ENCODE measurements at regions not wholly inside any gene's neighbourhood (a gene's known extent, or its start where the extent isn't known, plus 50 kb on each side); places are given as distances from the start of the nearest gene placed in this dataset.

DNA sequence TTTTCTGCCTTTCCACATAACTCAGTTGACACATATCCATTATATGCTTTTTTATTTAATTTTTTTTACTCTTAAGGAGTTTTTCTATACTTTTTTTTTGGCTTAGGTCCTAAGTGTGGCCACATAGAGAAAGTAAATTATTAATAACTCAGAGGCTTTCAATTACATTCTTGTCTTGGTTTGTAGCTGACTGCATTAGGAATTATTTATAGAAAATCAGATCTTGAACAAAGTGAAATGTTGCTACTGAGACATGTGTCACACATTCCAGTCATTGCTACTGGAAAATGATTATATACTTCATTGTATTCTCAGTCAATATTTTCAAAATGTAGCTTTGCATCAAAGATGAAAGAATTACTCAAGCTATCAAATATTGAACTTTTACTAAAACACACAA, 1277.9 kb downstream of the CDY2B start:
- Mint-ChIP-seq H3K9me3 (ENCODE audit: unreplicated experiment) (no peaks in the 10 kb centered on the region), H3K4me3 (ENCODE audit: unreplicated experiment) (no peak overlapping the region), H3K27ac (ENCODE audit: unreplicated experiment) (no peak overlapping the region), H3K36me3 (ENCODE audit: low read depth, unreplicated experiment) (no peaks in the 10 kb centered on the region), H3K4me1 (ENCODE audit: unreplicated experiment) (no peaks in the 10 kb centered on the region), H3K27me3 (ENCODE audit: unreplicated experiment) (no peaks in the 10 kb centered on the region)
- no peak for DNase-seq (ENCODE audit: low spot score)
- TF ChIP-seq, protein P1, sequence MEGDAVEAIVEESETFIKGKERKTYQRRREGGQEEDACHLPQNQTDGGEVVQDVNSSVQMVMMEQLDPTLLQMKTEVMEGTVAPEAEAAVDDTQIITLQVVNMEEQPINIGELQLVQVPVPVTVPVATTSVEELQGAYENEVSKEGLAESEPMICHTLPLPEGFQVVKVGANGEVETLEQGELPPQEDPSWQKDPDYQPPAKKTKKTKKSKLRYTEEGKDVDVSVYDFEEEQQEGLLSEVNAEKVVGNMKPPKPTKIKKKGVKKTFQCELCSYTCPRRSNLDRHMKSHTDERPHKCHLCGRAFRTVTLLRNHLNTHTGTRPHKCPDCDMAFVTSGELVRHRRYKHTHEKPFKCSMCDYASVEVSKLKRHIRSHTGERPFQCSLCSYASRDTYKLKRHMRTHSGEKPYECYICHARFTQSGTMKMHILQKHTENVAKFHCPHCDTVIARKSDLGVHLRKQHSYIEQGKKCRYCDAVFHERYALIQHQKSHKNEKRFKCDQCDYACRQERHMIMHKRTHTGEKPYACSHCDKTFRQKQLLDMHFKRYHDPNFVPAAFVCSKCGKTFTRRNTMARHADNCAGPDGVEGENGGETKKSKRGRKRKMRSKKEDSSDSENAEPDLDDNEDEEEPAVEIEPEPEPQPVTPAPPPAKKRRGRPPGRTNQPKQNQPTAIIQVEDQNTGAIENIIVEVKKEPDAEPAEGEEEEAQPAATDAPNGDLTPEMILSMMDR (IDR thresholded peaks at IDR 0.05; ENCODE audit: unreplicated experiment) = no peak

DNA sequence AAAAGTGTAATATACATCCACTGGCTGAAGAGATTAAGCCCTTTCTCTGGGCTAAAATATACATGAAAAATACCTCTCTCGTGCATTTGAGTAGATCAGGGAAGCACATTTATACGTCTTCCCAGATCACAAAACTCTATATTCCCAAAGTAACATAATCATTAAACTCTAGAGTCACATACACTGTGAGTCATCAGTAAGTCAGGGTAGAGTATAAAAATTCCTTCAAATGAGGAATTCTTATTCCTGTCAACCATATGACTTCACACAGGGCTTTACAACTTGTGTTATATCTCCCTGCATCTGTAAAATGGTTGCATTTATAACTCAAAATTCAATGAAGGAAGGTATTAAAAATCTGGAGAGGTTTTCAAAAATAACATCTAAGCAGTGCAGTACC, 1278.4 kb downstream of the CDY2B start:
- Mint-ChIP-seq H3K4me1 (ENCODE audit: unreplicated experiment) (no peaks in the 10 kb centered on the region), H3K36me3 (ENCODE audit: low read depth, unreplicated experiment) (no peaks in the 10 kb centered on the region), H3K9me3 (ENCODE audit: unreplicated experiment) (no peaks in the 10 kb centered on the region), H3K4me3 (ENCODE audit: unreplicated experiment) (no peak overlapping the region), H3K27me3 (ENCODE audit: unreplicated experiment) (no peaks in the 10 kb centered on the region), H3K27ac (ENCODE audit: unreplicated experiment) (no peak overlapping the region)
- no peak for DNase-seq (ENCODE audit: low spot score)
- TF ChIP-seq, protein P1 (IDR thresholded peaks at IDR 0.05; ENCODE audit: unreplicated experiment) = no peak

DNA sequence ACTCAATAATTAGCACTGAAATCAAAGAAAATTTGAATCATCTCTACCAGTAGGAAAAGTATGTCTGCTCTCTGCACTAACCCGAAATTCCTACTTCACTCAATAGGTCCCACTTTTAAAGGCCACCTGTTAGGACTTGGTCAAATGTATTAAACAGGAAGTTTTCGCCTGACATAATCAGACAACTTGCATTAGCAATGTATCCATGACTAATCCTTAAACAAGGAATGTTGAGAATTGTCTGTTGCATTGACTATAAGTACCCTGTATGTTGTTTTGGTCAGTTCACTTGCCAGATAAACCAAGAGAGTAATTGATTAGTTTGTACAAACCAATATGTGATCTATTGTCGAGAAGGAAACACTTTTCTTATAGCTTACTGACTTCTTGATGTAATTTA, 1308.0 kb downstream of the CDY2B start:
- Mint-ChIP-seq H3K27me3 (ENCODE audit: unreplicated experiment) (no peaks in the 10 kb centered on the region), H3K9me3 (ENCODE audit: unreplicated experiment) (no peaks in the 10 kb centered on the region), H3K36me3 (ENCODE audit: low read depth, unreplicated experiment) (no peaks in the 10 kb centered on the region), H3K27ac (ENCODE audit: unreplicated experiment) (no peak overlapping the region), H3K4me3 (ENCODE audit: unreplicated experiment) (no peak overlapping the region), H3K4me1 (ENCODE audit: unreplicated experiment) (no peaks in the 10 kb centered on the region)
- no peak for DNase-seq (ENCODE audit: low spot score)
- TF ChIP-seq, protein P1 (IDR thresholded peaks at IDR 0.05; ENCODE audit: unreplicated experiment) = no peak

DNA sequence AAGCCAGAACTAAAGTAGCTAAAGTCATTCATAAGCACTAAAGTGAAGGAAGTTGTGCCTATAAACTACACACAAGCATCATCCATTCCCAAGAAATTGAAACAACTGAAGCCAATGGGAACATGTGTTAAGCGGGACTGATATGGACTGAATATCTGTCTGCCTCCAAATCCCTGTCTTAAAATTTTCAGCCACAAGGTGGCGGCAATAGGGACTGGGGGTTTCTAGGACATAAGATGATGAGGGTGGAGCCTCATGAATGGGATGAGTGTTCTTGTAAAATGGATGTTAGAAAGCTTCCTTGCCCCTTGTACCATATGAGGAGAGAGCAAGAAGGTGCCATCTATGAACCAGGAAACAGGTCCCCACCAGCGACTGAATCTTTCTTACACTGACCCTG, 1317.5 kb downstream of the CDY2B start:
- DNase-seq (ENCODE audit: low spot score) = peak; percentile 26
- H3K27ac Mint-ChIP-seq (ENCODE audit: unreplicated experiment) = no peak overlapping the region
- TF ChIP-seq, protein P1 (IDR thresholded peaks at IDR 0.05; ENCODE audit: unreplicated experiment) = peak; percentile 45
- H3K9me3 Mint-ChIP-seq (ENCODE audit: unreplicated experiment) = no peaks in the 10 kb centered on the region
- no peak overlapping the region for H3K4me3 Mint-ChIP-seq (ENCODE audit: unreplicated experiment)
- no peaks in the 10 kb centered on the region for H3K36me3 Mint-ChIP-seq (ENCODE audit: low read depth, unreplicated experiment)
- H3K27me3 Mint-ChIP-seq (ENCODE audit: unreplicated experiment) = no peaks in the 10 kb centered on the region
- no peaks in the 10 kb centered on the region for H3K4me1 Mint-ChIP-seq (ENCODE audit: unreplicated experiment)

DNA sequence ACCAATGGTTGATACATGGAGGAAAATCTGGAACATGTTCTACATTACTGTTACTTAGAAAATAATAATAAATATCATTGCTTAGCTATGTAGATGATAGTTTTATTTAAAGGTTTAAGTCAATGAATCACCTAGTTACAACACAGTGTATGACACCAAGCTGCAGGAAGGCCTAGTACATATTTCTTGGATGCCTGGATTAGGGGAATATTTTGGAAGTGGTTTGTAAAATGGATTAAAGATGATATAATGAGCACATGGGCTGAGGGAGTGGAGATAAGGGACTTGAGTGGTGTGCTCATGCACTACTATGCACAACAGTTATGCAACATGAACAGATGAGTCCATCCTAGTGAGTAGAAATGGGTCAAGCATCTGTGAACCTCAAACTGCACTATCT, 1358.0 kb downstream of the CDY2B start:
- Mint-ChIP-seq H3K36me3 (ENCODE audit: low read depth, unreplicated experiment) (no peaks in the 10 kb centered on the region), H3K4me3 (ENCODE audit: unreplicated experiment) (no peak overlapping the region), H3K4me1 (ENCODE audit: unreplicated experiment) (no peaks in the 10 kb centered on the region), H3K9me3 (ENCODE audit: unreplicated experiment) (no peaks in the 10 kb centered on the region), H3K27ac (ENCODE audit: unreplicated experiment) (no peak overlapping the region), H3K27me3 (ENCODE audit: unreplicated experiment) (no peaks in the 10 kb centered on the region)
- no peak for DNase-seq (ENCODE audit: low spot score)
- TF ChIP-seq, protein P1 (IDR thresholded peaks at IDR 0.05; ENCODE audit: unreplicated experiment) = no peak
